ENCODE measurements at regions not wholly inside any gene's neighbourhood (a gene's known extent, or its start where the extent isn't known, plus 50 kb on each side); places are given as distances from the start of the nearest gene placed in this dataset.

DNA sequence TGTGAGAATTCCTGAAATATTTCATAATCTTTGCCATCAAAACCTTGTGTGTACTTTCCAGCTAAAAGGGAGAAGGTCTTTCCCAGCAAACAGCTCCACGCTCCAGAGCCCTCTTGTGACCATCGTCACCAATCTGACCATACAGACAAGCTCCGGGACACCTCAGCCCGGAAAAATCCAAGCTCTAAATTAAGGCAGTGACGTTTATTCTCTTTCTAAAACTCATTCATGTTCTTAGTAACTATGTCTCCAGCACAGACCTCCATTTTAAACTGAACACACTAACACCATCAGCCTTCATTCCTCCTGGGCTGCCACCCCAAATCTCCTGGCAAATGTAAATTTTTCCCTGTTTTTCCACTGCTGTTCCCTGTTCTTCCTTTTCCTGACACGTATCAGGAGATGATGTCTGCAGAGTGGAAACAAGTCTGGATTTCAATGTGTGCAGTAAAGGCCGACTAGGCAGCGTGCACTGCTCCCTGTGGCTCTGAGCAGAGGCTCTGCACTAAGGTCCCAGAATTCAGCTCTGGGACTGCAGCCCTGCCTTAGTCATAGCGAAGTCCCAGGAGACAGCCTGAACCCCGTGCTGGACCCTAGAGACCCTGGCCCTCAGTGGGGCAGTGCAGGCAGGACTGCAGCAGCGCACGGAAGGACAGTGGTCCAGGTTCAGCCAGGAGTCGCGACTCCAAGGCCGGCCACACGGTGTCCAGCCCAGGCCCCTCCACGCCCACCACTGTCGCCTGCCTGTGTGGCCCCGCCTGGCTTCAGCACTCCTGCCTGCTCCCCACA is 452.5 kb upstream of the SALL3 start:
- Histone ChIP-seq H3K14ac (ENCODE audit: low read length in 2 of 2) (no peak overlapping the region), H2BK12ac (ENCODE audit: low read length in 2 of 2) (no peak overlapping the region), H2AFZ (ENCODE audit: low read depth, low read length) (no peak overlapping the region), H3K4me3 (ENCODE audit: insufficient read depth in 1 of 2, low read depth in 1 of 2, low read length in 2 of 2) (no peak overlapping the region), H3K27ac (ENCODE audit: low read length, poor library complexity, severe bottlenecking) (no peak overlapping the region), H3K4me1 (ENCODE audit: control insufficient read depth, insufficient read depth, low read depth, low read length) (no peaks in the 10 kb centered on the region), H4K91ac (ENCODE audit: low read length) (no peak overlapping the region), H3K9ac (ENCODE audit: low read length) (no peak overlapping the region), H2BK5ac (ENCODE audit: low read depth, low read length, poor library complexity, severe bottlenecking) (no peak overlapping the region), H2AK5ac (ENCODE audit: low read length, severe bottlenecking) (no peak overlapping the region), H2BK15ac (ENCODE audit: low read depth, poor library complexity, severe bottlenecking) (no peak overlapping the region), H3K36me3 (ENCODE audit: control insufficient read depth in 1 of 2, insufficient read depth in 2 of 2, low read depth in 1 of 2, low read length in 2 of 2) (no peaks in the 10 kb centered on the region), H3K4ac (ENCODE audit: low read depth in 1 of 2, low read length in 2 of 2) (no peak overlapping the region), H3K23ac (ENCODE audit: low read length in 2 of 2) (no peak overlapping the region), H3K27me3 (ENCODE audit: control insufficient read depth in 1 of 2, insufficient read depth in 1 of 2, low read length in 2 of 2) (no peaks in the 10 kb centered on the region), H3K18ac (ENCODE audit: low read depth in 1 of 2, low read length in 2 of 2) (no peak overlapping the region), H3K9me3 (ENCODE audit: control insufficient read depth, low read length) (peaks cover 5% of the 10 kb centered on the region), H3K4me2 (ENCODE audit: low read length, poor library complexity, severe bottlenecking) (no peak overlapping the region), H3K79me1 (replicated peaks; ENCODE audit: low read length, poor library complexity, severe bottlenecking) (no peaks in the 10 kb centered on the region), H2BK120ac (ENCODE audit: low read depth, low read length) (no peak overlapping the region), H4K8ac (ENCODE audit: low read length) (no peak overlapping the region)
- DNase-seq = no peak
- 73% methylated on average over 19 of the region's 19 CpGs for WGBS

DNA sequence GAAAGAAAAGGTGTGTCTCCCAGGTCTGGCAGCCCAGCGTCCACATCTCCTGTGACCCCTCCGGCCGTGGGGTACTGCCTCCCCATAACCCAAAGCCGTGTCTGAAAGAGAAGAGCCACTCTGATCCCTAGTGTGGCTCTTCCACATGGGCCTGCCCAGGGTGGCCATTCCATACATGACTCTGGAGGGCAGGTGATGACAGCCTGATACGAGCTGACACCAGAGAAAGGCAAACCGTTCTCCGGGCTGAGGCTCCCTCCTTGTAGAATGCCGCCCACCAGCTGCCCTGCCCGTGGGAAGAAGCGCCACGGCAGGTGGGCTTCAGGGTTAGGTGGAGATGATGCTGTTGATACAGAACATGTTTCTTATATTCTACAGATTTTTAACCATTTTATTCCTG is 451.6 kb upstream of the SALL3 start:
- peaks cover 3% of the 10 kb centered on the region for H3K9me3 ChIP-seq (ENCODE audit: control insufficient read depth, low read length)
- H3K4me2 ChIP-seq (ENCODE audit: low read length, poor library complexity, severe bottlenecking) = no peak overlapping the region
- no peak overlapping the region for H3K4me3 ChIP-seq (ENCODE audit: insufficient read depth in 1 of 2, low read depth in 1 of 2, low read length in 2 of 2)
- no peak for DNase-seq
- H3K27ac ChIP-seq (ENCODE audit: low read length, poor library complexity, severe bottlenecking) = no peak overlapping the region
- no peak overlapping the region for H3K4ac ChIP-seq (ENCODE audit: low read depth in 1 of 2, low read length in 2 of 2)
- H3K36me3 ChIP-seq (ENCODE audit: control insufficient read depth in 1 of 2, insufficient read depth in 2 of 2, low read depth in 1 of 2, low read length in 2 of 2) = no peaks in the 10 kb centered on the region
- 83% methylated on average over 7 of the region's 11 CpGs for WGBS
- no peaks in the 10 kb centered on the region for H3K79me1 ChIP-seq (replicated peaks; ENCODE audit: low read length, poor library complexity, severe bottlenecking)
- H2AFZ ChIP-seq (ENCODE audit: low read depth, low read length) = no peak overlapping the region
- H2BK120ac ChIP-seq (ENCODE audit: low read depth, low read length) = no peak overlapping the region
- H2BK5ac ChIP-seq (ENCODE audit: low read depth, low read length, poor library complexity, severe bottlenecking) = no peak overlapping the region
- no peak overlapping the region for H3K23ac ChIP-seq (ENCODE audit: low read length in 2 of 2)
- no peak overlapping the region for H3K18ac ChIP-seq (ENCODE audit: low read depth in 1 of 2, low read length in 2 of 2)
- H3K9ac ChIP-seq (ENCODE audit: low read length) = no peak overlapping the region
- no peak overlapping the region for H2AK5ac ChIP-seq (ENCODE audit: low read length, severe bottlenecking)
- no peaks in the 10 kb centered on the region for H3K4me1 ChIP-seq (ENCODE audit: control insufficient read depth, insufficient read depth, low read depth, low read length)
- H2BK12ac ChIP-seq (ENCODE audit: low read length in 2 of 2) = no peak overlapping the region
- H3K14ac ChIP-seq (ENCODE audit: low read length in 2 of 2) = no peak overlapping the region
- no peak overlapping the region for H4K8ac ChIP-seq (ENCODE audit: low read length)
- no peak overlapping the region for H4K91ac ChIP-seq (ENCODE audit: low read length)
- no peak overlapping the region for H2BK15ac ChIP-seq (ENCODE audit: low read depth, poor library complexity, severe bottlenecking)
- H3K27me3 ChIP-seq (ENCODE audit: control insufficient read depth in 1 of 2, insufficient read depth in 1 of 2, low read length in 2 of 2) = no peaks in the 10 kb centered on the region

DNA sequence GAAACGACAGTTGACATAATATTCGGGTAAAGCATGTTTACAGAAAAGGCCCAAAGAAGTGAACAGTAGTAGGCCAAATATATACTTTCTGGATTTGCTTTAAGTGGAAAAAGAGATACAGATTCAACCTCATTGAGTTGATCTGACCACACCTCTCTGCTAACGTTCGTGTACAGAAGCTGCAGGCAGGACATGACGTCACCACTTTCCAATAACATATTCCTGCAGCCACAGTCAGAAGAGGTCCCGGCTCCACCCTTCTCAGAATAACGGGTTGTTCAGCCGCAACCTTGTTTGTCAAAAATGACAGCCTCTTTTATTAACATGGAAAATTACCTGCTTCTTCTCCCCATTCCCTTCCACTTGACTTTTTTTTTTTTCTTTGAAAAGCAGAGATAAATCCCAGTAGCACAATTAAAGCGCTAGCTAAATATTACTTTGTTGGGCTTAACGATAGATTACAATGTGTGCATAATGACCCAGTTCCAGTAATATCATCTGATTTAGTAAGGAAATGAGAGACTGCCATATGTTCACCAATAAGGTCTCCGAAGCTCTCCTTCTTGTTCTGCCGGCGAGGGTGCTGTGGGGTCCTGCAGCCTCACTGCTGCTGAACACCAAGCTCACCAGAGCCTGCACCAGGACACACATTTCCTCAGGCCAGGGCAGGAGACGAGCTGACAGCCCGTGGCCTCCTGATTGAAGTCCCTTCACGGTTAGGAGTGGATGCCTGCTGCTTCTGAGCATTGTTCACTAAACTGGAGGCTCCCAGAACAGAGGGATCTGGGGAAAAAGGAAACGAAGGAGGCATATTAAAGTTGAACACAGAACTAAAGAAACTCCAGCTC is 451.0 kb upstream of the SALL3 start:
- H2BK15ac ChIP-seq (ENCODE audit: low read depth, poor library complexity, severe bottlenecking) = no peak overlapping the region
- WGBS = 76% methylated on average over 13 of the region's 17 CpGs
- H2BK120ac ChIP-seq (ENCODE audit: low read depth, low read length) = no peak overlapping the region
- no peaks in the 10 kb centered on the region for H3K27me3 ChIP-seq (ENCODE audit: control insufficient read depth in 1 of 2, insufficient read depth in 1 of 2, low read length in 2 of 2)
- H3K14ac ChIP-seq (ENCODE audit: low read length in 2 of 2) = no peak overlapping the region
- H2AK5ac ChIP-seq (ENCODE audit: low read length, severe bottlenecking) = no peak overlapping the region
- no peak overlapping the region for H3K27ac ChIP-seq (ENCODE audit: low read length, poor library complexity, severe bottlenecking)
- H3K23ac ChIP-seq (ENCODE audit: low read length in 2 of 2) = no peak overlapping the region
- H2BK12ac ChIP-seq (ENCODE audit: low read length in 2 of 2) = no peak overlapping the region
- no peak overlapping the region for H4K8ac ChIP-seq (ENCODE audit: low read length)
- no peak overlapping the region for H2BK5ac ChIP-seq (ENCODE audit: low read depth, low read length, poor library complexity, severe bottlenecking)
- H4K91ac ChIP-seq (ENCODE audit: low read length) = no peak overlapping the region
- H3K9me3 ChIP-seq (ENCODE audit: control insufficient read depth, low read length) = no peaks in the 10 kb centered on the region
- no peak overlapping the region for H3K9ac ChIP-seq (ENCODE audit: low read length)
- H3K4me1 ChIP-seq (ENCODE audit: control insufficient read depth, insufficient read depth, low read depth, low read length) = no peaks in the 10 kb centered on the region
- H3K4me2 ChIP-seq (ENCODE audit: low read length, poor library complexity, severe bottlenecking) = no peak overlapping the region
- no peak for DNase-seq
- H3K79me1 ChIP-seq (replicated peaks; ENCODE audit: low read length, poor library complexity, severe bottlenecking) = no peaks in the 10 kb centered on the region
- no peaks in the 10 kb centered on the region for H3K36me3 ChIP-seq (ENCODE audit: control insufficient read depth in 1 of 2, insufficient read depth in 2 of 2, low read depth in 1 of 2, low read length in 2 of 2)
- H2AFZ ChIP-seq (ENCODE audit: low read depth, low read length) = no peak overlapping the region
- H3K4ac ChIP-seq (ENCODE audit: low read depth in 1 of 2, low read length in 2 of 2) = no peak overlapping the region
- no peak overlapping the region for H3K4me3 ChIP-seq (ENCODE audit: insufficient read depth in 1 of 2, low read depth in 1 of 2, low read length in 2 of 2)
- no peak overlapping the region for H3K18ac ChIP-seq (ENCODE audit: low read depth in 1 of 2, low read length in 2 of 2)

DNA sequence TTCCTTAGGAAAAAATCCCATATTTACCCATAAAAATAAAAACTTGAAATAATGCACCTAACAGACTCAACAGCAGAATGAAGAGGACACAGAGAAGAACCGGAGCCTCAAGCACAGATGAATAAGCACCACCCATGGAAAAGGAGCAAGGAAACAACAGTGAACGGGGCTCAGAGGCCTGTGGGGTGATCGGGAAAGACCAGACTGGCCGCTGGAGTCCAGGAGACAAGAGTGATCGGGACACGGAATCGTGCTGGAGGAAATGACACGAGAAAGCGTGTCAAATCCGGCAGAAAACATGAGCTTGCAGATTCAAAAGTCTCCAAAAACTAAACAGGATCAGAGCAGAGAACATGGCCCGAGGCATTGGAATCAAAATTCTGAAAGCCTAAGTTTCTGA is 448.0 kb upstream of the SALL3 start:
- Histone ChIP-seq H2AFZ (ENCODE audit: low read depth, low read length) (no peak overlapping the region), H3K18ac (ENCODE audit: low read depth in 1 of 2, low read length in 2 of 2) (no peak overlapping the region), H3K4me1 (ENCODE audit: control insufficient read depth, insufficient read depth, low read depth, low read length) (no peaks in the 10 kb centered on the region), H3K4me2 (ENCODE audit: low read length, poor library complexity, severe bottlenecking) (no peak overlapping the region), H4K8ac (ENCODE audit: low read length) (no peak overlapping the region), H3K23ac (ENCODE audit: low read length in 2 of 2) (no peak overlapping the region), H2BK5ac (ENCODE audit: low read depth, low read length, poor library complexity, severe bottlenecking) (no peak overlapping the region), H3K4me3 (ENCODE audit: insufficient read depth in 1 of 2, low read depth in 1 of 2, low read length in 2 of 2) (no peak overlapping the region), H4K91ac (ENCODE audit: low read length) (no peak overlapping the region), H2BK120ac (ENCODE audit: low read depth, low read length) (no peak overlapping the region), H3K4ac (ENCODE audit: low read depth in 1 of 2, low read length in 2 of 2) (no peak overlapping the region), H3K36me3 (ENCODE audit: control insufficient read depth in 1 of 2, insufficient read depth in 2 of 2, low read depth in 1 of 2, low read length in 2 of 2) (no peaks in the 10 kb centered on the region), H3K27me3 (ENCODE audit: control insufficient read depth in 1 of 2, insufficient read depth in 1 of 2, low read length in 2 of 2) (no peaks in the 10 kb centered on the region), H2BK15ac (ENCODE audit: low read depth, poor library complexity, severe bottlenecking) (no peak overlapping the region), H2AK5ac (ENCODE audit: low read length, severe bottlenecking) (no peak overlapping the region), H3K79me1 (replicated peaks; ENCODE audit: low read length, poor library complexity, severe bottlenecking) (no peaks in the 10 kb centered on the region), H3K9me3 (ENCODE audit: control insufficient read depth, low read length) (no peaks in the 10 kb centered on the region), H3K14ac (ENCODE audit: low read length in 2 of 2) (no peak overlapping the region), H3K27ac (ENCODE audit: low read length, poor library complexity, severe bottlenecking) (no peak overlapping the region), H2BK12ac (ENCODE audit: low read length in 2 of 2) (no peak overlapping the region), H3K9ac (ENCODE audit: low read length) (no peak overlapping the region)
- no peak for DNase-seq
- 89% methylated on average over 10 of the region's 11 CpGs for WGBS

Measured in mesenchymal stem cell (in vitro differentiated cells and primary cell).